Colonic mucosa (tissue), 4 donors: ENCODE measurements at regions not wholly inside any gene's neighbourhood (a gene's known extent, or its start where the extent isn't known, plus 50 kb on each side); places are given as distances from the start of the nearest gene placed in this dataset.

Source experiments
- DNase-seq: peaks from one replicate; pipeline ENCODE4 v3.0.0-alpha.2; 2020
- H3K27ac ChIP-seq: fragments of 200-600 bp; one replicate; pipeline ENCODE4 v1.8.0; 2021
- H3K27me3 ChIP-seq: fragments of 200-600 bp; one replicate; pipeline ENCODE4 v1.8.0; 2021
- H3K36me3 ChIP-seq: fragments of 200-600 bp; one replicate; pipeline ENCODE4 v1.8.0; 2021
- H3K4me1 ChIP-seq: fragments of 200-600 bp; one replicate; pipeline ENCODE4 v1.8.0; 2021; ENCODE audit warnings: mild to moderate bottlenecking
- H3K4me3 ChIP-seq: fragments of 200-600 bp; one replicate; pipeline ENCODE4 v1.8.0; 2021
- H3K9ac ChIP-seq, 2 donors: one replicate each; pipeline ENCODE4 v1.7.0; 2013; ENCODE audit warnings: control low read depth in 2 of 2, low read depth in 2 of 2, low read length in 2 of 2
- H3K9me3 ChIP-seq: fragments of 200-600 bp; one replicate; pipeline ENCODE4 v1.8.0; 2021
- CTCF ChIP-seq: fragments of 200-600 bp; IDR thresholded peaks from one replicate; pipeline ENCODE4 v1.8.0; 2022; ENCODE audit warnings: antibody characterized with exemption, mild to moderate bottlenecking
- intact Hi-C: fragments of 100-400 bp; cut with DNase I; formaldehyde crosslinking; loops from one replicate; pipeline ENCODE4 v1.14.1; 2022
- donor health status: healthy.
- donor health status: DM: no; HTN: no; CAD: no.
- donor health status: DM: no; HTN: no; CAD: no.

DNA sequence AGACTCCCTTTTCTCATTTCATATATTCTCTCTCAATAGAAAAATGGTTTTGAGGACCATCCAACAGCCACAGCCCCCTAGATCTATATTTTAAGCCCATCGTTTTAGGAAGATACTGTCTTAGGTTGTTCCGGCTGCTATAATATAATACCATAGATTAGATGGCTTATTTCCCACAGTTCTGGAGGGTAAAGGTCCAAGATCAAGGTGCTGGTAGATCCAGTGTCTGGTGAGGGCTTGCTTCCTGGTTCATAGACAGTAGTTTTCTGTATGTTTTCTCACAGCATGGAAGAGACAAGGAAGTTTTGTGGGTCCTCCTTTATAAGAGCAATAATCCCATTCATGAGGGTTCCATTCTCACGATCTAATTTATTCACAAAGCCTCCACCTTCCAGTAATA is 215.1 kb downstream of the AASDHPPT start:
- Histone ChIP-seq H3K4me1 (no peaks in the 10 kb centered on the region), H3K27ac (no peak overlapping the region), H3K9me3 (no peaks in the 10 kb centered on the region), H3K36me3 (no peaks in the 10 kb centered on the region), H3K9ac (no peak overlapping the region), H3K27me3 (no peaks in the 10 kb centered on the region), H3K4me3 (no peak overlapping the region)
- intact Hi-C loops, result no loop called here
- no peak for DNase-seq
- TF ChIP-seq CTCF, result no peak

GRCh38 chr11:106295974-106296373 is 218.5 kb downstream of the AASDHPPT start:
- H3K27ac ChIP-seq, result no peak overlapping the region
- no peak for TF ChIP-seq CTCF
- intact Hi-C loops, result no loop called here
- H3K9ac ChIP-seq, result no peak overlapping the region
- H3K9me3 ChIP-seq, result no peaks in the 10 kb centered on the region
- H3K4me1 ChIP-seq, result no peaks in the 10 kb centered on the region
- no peaks in the 10 kb centered on the region for H3K36me3 ChIP-seq
- no peak overlapping the region for H3K4me3 ChIP-seq
- DNase-seq, result no peak
- H3K27me3 ChIP-seq, result no peaks in the 10 kb centered on the region

GRCh38 chr11:106302416-106302815 is 225.0 kb downstream of the AASDHPPT start:
- Histone ChIP-seq H3K27me3 (no peaks in the 10 kb centered on the region), H3K9me3 (no peaks in the 10 kb centered on the region), H3K36me3 (no peaks in the 10 kb centered on the region), H3K4me3 (no peak overlapping the region), H3K27ac (no peak overlapping the region), H3K4me1 (no peaks in the 10 kb centered on the region), H3K9ac (no peak overlapping the region)
- intact Hi-C loops, result no loop called here
- no peak for TF ChIP-seq CTCF
- DNase-seq, result no peak

- intact Hi-C loops, result no loop called here
- H3K9me3 ChIP-seq, result no peaks in the 10 kb centered on the region
- no peak overlapping the region for H3K9ac ChIP-seq
- H3K27ac ChIP-seq, result no peak overlapping the region
- no peaks in the 10 kb centered on the region for H3K27me3 ChIP-seq
- H3K4me1 ChIP-seq, result no peaks in the 10 kb centered on the region
- TF ChIP-seq CTCF, result no peak
- DNase-seq, result no peak
- no peaks in the 10 kb centered on the region for H3K36me3 ChIP-seq
- H3K4me3 ChIP-seq, result no peak overlapping the region
Observed at GRCh38 chr11:106304274-106304673, 226.8 kb downstream of the AASDHPPT start.

GRCh38 chr11:106305458-106305857 is 228.0 kb downstream of the AASDHPPT start:
- no peaks in the 10 kb centered on the region for H3K27me3 ChIP-seq
- no peak overlapping the region for H3K27ac ChIP-seq
- TF ChIP-seq CTCF, result no peak

GRCh38 chr11:106306942-106307341 is 229.5 kb downstream of the AASDHPPT start:
- no peak overlapping the region for H3K27ac ChIP-seq
- no peaks in the 10 kb centered on the region for H3K4me1 ChIP-seq
- intact Hi-C loops, result no loop called here
- no peaks in the 10 kb centered on the region for H3K9me3 ChIP-seq
- no peak for DNase-seq
- H3K9ac ChIP-seq, result no peak overlapping the region
- no peaks in the 10 kb centered on the region for H3K27me3 ChIP-seq
- no peak overlapping the region for H3K4me3 ChIP-seq
- H3K36me3 ChIP-seq, result no peaks in the 10 kb centered on the region
- no peak for TF ChIP-seq CTCF

More at GRCh38 chr11:106305458-106305857, 228.0 kb downstream of the AASDHPPT start:
- H3K9ac ChIP-seq, result no peak overlapping the region
- DNase-seq, result no peak
- H3K9me3 ChIP-seq, result no peaks in the 10 kb centered on the region
- H3K4me1 ChIP-seq, result no peaks in the 10 kb centered on the region
- H3K4me3 ChIP-seq, result no peak overlapping the region
- intact Hi-C loops, result no loop called here
- no peaks in the 10 kb centered on the region for H3K36me3 ChIP-seq
